ENCODE measurements at regions not wholly inside any gene's neighbourhood (a gene's known extent, or its start where the extent isn't known, plus 50 kb on each side); places are given as distances from the start of the nearest gene placed in this dataset.

- Histone ChIP-seq H2AK5ac (ENCODE audit: low read depth, low read length) (no peak overlapping the region), H3K4me1 (ENCODE audit: control insufficient read depth in 2 of 2, insufficient read depth in 1 of 2, low read depth in 1 of 2, low read length in 2 of 2) (peaks cover 0 to 10% of the 10 kb centered on the region in 2 donors), H3K4me3 (ENCODE audit: low read length in 2 of 2) (no peak overlapping the region), H3K4ac (ENCODE audit: low read length) (no peak overlapping the region), H2BK15ac (ENCODE audit: low read length) (no peak overlapping the region), H3K79me1 (ENCODE audit: low read depth, low read length) (no peaks in the 10 kb centered on the region), H3K18ac (ENCODE audit: low read length) (no peak overlapping the region), H3K9me3 (replicated peaks in 1 of 2; ENCODE audit: control insufficient read depth in 2 of 2, insufficient read depth in 1 of 2, low read depth in 1 of 2, low read length in 2 of 2) (no peaks in the 10 kb centered on the region), H3K27ac (replicated peaks; ENCODE audit: low read length) (no peak overlapping the region), H3K14ac (ENCODE audit: low read length) (no peak overlapping the region), H3K4me2 (ENCODE audit: insufficient read depth, low read length, poor library complexity, severe bottlenecking) (no peak overlapping the region), H3K23ac (ENCODE audit: low read depth, low read length, poor library complexity) (no peak overlapping the region), H4K8ac (ENCODE audit: low read depth, low read length) (no peak overlapping the region), H2BK5ac (ENCODE audit: low read length) (no peak overlapping the region), H3K27me3 (ENCODE audit: control insufficient read depth in 3 of 3, insufficient read depth in 3 of 3, low read depth in 1 of 3, low read length in 3 of 3) (no peaks in the 10 kb centered on the region), H3K9ac (ENCODE audit: low read depth, low read length, poor library complexity) (no peak overlapping the region), H2BK120ac (ENCODE audit: low read depth, low read length) (no peak overlapping the region), H2AFZ (ENCODE audit: low read length) (no peak overlapping the region), H3K36me3 (replicated peaks in 1 of 2; ENCODE audit: control insufficient read depth in 2 of 2, insufficient read depth in 2 of 2, low read length in 2 of 2) (no peaks in the 10 kb centered on the region), H4K91ac (ENCODE audit: low read depth, low read length, poor library complexity) (no peak overlapping the region), H2BK12ac (ENCODE audit: low read length) (no peak overlapping the region)
- no CpG with 5 or more reads among the region's 4 CpGs for WGBS, 2 donors (ENCODE audit: extremely low coverage in 2 of 2, insufficient read length in 2 of 2, insufficient replicate concordance in 1 of 2)
- no peak for DNase-seq (ENCODE audit: low spot score)
These were observed 136.4 kb downstream of the PHLDA1 start for GRCh38 chr12:75894965-75895754.

- WGBS, 2 donors (ENCODE audit: extremely low coverage in 2 of 2, insufficient read length in 2 of 2, insufficient replicate concordance in 1 of 2), result no CpG with 5 or more reads among the region's 3 CpGs
- peaks cover 2 to 14% of the 10 kb centered on the region in 2 donors for H3K4me1 ChIP-seq (ENCODE audit: control insufficient read depth in 2 of 2, insufficient read depth in 1 of 2, low read depth in 1 of 2, low read length in 2 of 2)
- no peak overlapping the region for H2BK15ac ChIP-seq (ENCODE audit: low read length)
- H2AK5ac ChIP-seq (ENCODE audit: low read depth, low read length), result no peak overlapping the region
- no peaks in the 10 kb centered on the region for H3K79me1 ChIP-seq (ENCODE audit: low read depth, low read length)
- H3K9ac ChIP-seq (ENCODE audit: low read depth, low read length, poor library complexity), result no peak overlapping the region
- no peak overlapping the region for H2BK5ac ChIP-seq (ENCODE audit: low read length)
- no peaks in the 10 kb centered on the region for H3K27me3 ChIP-seq (ENCODE audit: control insufficient read depth in 3 of 3, insufficient read depth in 3 of 3, low read depth in 1 of 3, low read length in 3 of 3)
- no peaks in the 10 kb centered on the region for H3K9me3 ChIP-seq (replicated peaks in 1 of 2; ENCODE audit: control insufficient read depth in 2 of 2, insufficient read depth in 1 of 2, low read depth in 1 of 2, low read length in 2 of 2)
- H3K18ac ChIP-seq (ENCODE audit: low read length), result no peak overlapping the region
- no peak overlapping the region for H4K8ac ChIP-seq (ENCODE audit: low read depth, low read length)
- no peak overlapping the region for H4K91ac ChIP-seq (ENCODE audit: low read depth, low read length, poor library complexity)
- H3K4me2 ChIP-seq (ENCODE audit: insufficient read depth, low read length, poor library complexity, severe bottlenecking), result no peak overlapping the region
- no peak overlapping the region for H3K27ac ChIP-seq (replicated peaks; ENCODE audit: low read length)
- H3K14ac ChIP-seq (ENCODE audit: low read length), result no peak overlapping the region
- no peak overlapping the region for H2AFZ ChIP-seq (ENCODE audit: low read length)
- H3K4me3 ChIP-seq (ENCODE audit: low read length in 2 of 2), result no peak overlapping the region
- no peaks in the 10 kb centered on the region for H3K36me3 ChIP-seq (replicated peaks in 1 of 2; ENCODE audit: control insufficient read depth in 2 of 2, insufficient read depth in 2 of 2, low read length in 2 of 2)
- H3K4ac ChIP-seq (ENCODE audit: low read length), result no peak overlapping the region
- no peak for DNase-seq (ENCODE audit: low spot score)
- no peak overlapping the region for H2BK120ac ChIP-seq (ENCODE audit: low read depth, low read length)
- H3K23ac ChIP-seq (ENCODE audit: low read depth, low read length, poor library complexity), result no peak overlapping the region
- H2BK12ac ChIP-seq (ENCODE audit: low read length), result no peak overlapping the region
These were observed 137.8 kb downstream of the PHLDA1 start for GRCh38 chr12:75893765-75894164.

- Histone ChIP-seq H3K36me3 (replicated peaks in 1 of 2; ENCODE audit: control insufficient read depth in 2 of 2, insufficient read depth in 2 of 2, low read length in 2 of 2) (no peaks in the 10 kb centered on the region), H3K14ac (ENCODE audit: low read length) (no peak overlapping the region), H3K18ac (ENCODE audit: low read length) (no peak overlapping the region), H4K8ac (ENCODE audit: low read depth, low read length) (no peak overlapping the region), H3K27me3 (ENCODE audit: control insufficient read depth in 3 of 3, insufficient read depth in 3 of 3, low read depth in 1 of 3, low read length in 3 of 3) (no peaks in the 10 kb centered on the region), H2BK15ac (ENCODE audit: low read length) (no peak overlapping the region), H3K27ac (replicated peaks; ENCODE audit: low read length) (no peak overlapping the region), H3K9me3 (replicated peaks in 1 of 2; ENCODE audit: control insufficient read depth in 2 of 2, insufficient read depth in 1 of 2, low read depth in 1 of 2, low read length in 2 of 2) (no peaks in the 10 kb centered on the region), H2AK5ac (ENCODE audit: low read depth, low read length) (no peak overlapping the region), H3K23ac (ENCODE audit: low read depth, low read length, poor library complexity) (no peak overlapping the region), H3K4ac (ENCODE audit: low read length) (no peak overlapping the region), H2AFZ (ENCODE audit: low read length) (no peak overlapping the region), H2BK5ac (ENCODE audit: low read length) (no peak overlapping the region), H4K91ac (ENCODE audit: low read depth, low read length, poor library complexity) (no peak overlapping the region), H2BK12ac (ENCODE audit: low read length) (no peak overlapping the region), H3K4me2 (ENCODE audit: insufficient read depth, low read length, poor library complexity, severe bottlenecking) (no peak overlapping the region), H3K79me1 (ENCODE audit: low read depth, low read length) (no peaks in the 10 kb centered on the region), H3K4me1 (ENCODE audit: control insufficient read depth in 2 of 2, insufficient read depth in 1 of 2, low read depth in 1 of 2, low read length in 2 of 2) (peaks cover 2 to 19% of the 10 kb centered on the region in 2 donors), H3K9ac (ENCODE audit: low read depth, low read length, poor library complexity) (no peak overlapping the region), H3K4me3 (ENCODE audit: low read length in 2 of 2) (no peak overlapping the region), H2BK120ac (ENCODE audit: low read depth, low read length) (no peak overlapping the region)
- DNase-seq (ENCODE audit: low spot score), result no peak
- no CpG with 5 or more reads among the region's 5 CpGs for WGBS, 2 donors (ENCODE audit: extremely low coverage in 2 of 2, insufficient read length in 2 of 2, insufficient replicate concordance in 1 of 2)
These were observed 138.7 kb downstream of the PHLDA1 start for GRCh38 chr12:75892731-75893408.

- Histone ChIP-seq H2BK12ac (ENCODE audit: low read length) (no peak overlapping the region), H2BK120ac (ENCODE audit: low read depth, low read length) (no peak overlapping the region), H3K18ac (ENCODE audit: low read length) (no peak overlapping the region), H3K9ac (ENCODE audit: low read depth, low read length, poor library complexity) (no peak overlapping the region), H3K36me3 (replicated peaks in 1 of 2; ENCODE audit: control insufficient read depth in 2 of 2, insufficient read depth in 2 of 2, low read length in 2 of 2) (no peaks in the 10 kb centered on the region), H4K8ac (ENCODE audit: low read depth, low read length) (no peak overlapping the region), H2AK5ac (ENCODE audit: low read depth, low read length) (no peak overlapping the region), H3K79me1 (ENCODE audit: low read depth, low read length) (no peaks in the 10 kb centered on the region), H3K23ac (ENCODE audit: low read depth, low read length, poor library complexity) (no peak overlapping the region), H3K4me3 (ENCODE audit: low read length in 2 of 2) (no peak overlapping the region), H3K9me3 (replicated peaks in 1 of 2; ENCODE audit: control insufficient read depth in 2 of 2, insufficient read depth in 1 of 2, low read depth in 1 of 2, low read length in 2 of 2) (no peaks in the 10 kb centered on the region), H2AFZ (ENCODE audit: low read length) (no peak overlapping the region), H2BK15ac (ENCODE audit: low read length) (no peak overlapping the region), H2BK5ac (ENCODE audit: low read length) (no peak overlapping the region), H3K27me3 (ENCODE audit: control insufficient read depth in 3 of 3, insufficient read depth in 3 of 3, low read depth in 1 of 3, low read length in 3 of 3) (no peaks in the 10 kb centered on the region), H3K4me1 (ENCODE audit: control insufficient read depth in 2 of 2, insufficient read depth in 1 of 2, low read depth in 1 of 2, low read length in 2 of 2) (peaks cover 2 to 19% of the 10 kb centered on the region in 2 donors), H3K4me2 (ENCODE audit: insufficient read depth, low read length, poor library complexity, severe bottlenecking) (no peak overlapping the region), H4K91ac (ENCODE audit: low read depth, low read length, poor library complexity) (no peak overlapping the region), H3K27ac (replicated peaks; ENCODE audit: low read length) (no peak overlapping the region), H3K4ac (ENCODE audit: low read length) (no peak overlapping the region), H3K14ac (ENCODE audit: low read length) (no peak overlapping the region)
- WGBS, 2 donors (ENCODE audit: extremely low coverage in 2 of 2, insufficient read length in 2 of 2, insufficient replicate concordance in 1 of 2), result no CpG with 5 or more reads among the region's 3 CpGs
- no peak for DNase-seq (ENCODE audit: low spot score)
These were observed 140.5 kb downstream of the PHLDA1 start for GRCh38 chr12:75891072-75891471.

Data from neuronal stem cell (in vitro differentiated cells).